ENCODE measurements at regions not wholly inside any gene's neighbourhood (a gene's known extent, or its start where the extent isn't known, plus 50 kb on each side); places are given as distances from the start of the nearest gene placed in this dataset.

- DNase-seq (ENCODE audit: low read depth): peak; percentile 8
- no peak overlapping the region for H3K4me3 ChIP-seq (ENCODE audit: low read depth, low read length)
- no peak for TF ChIP-seq CTCF (IDR thresholded peaks at IDR 0.05; ENCODE audit: insufficient read depth, low read depth, low read length, missing control alignments)
Observed at GRCh38 chr1:194698908-194699318, 1512.5 kb upstream of the B3GALT2 start.

- DNase-seq (ENCODE audit: low read depth): no peak
- H3K4me3 ChIP-seq (ENCODE audit: low read depth, low read length): no peak overlapping the region
- no peak for TF ChIP-seq CTCF (IDR thresholded peaks at IDR 0.05; ENCODE audit: insufficient read depth, low read depth, low read length, missing control alignments)
Observed at GRCh38 chr1:194693244-194693643, 1506.8 kb upstream of the B3GALT2 start.

- H3K4me3 ChIP-seq (ENCODE audit: low read depth, low read length): no peak overlapping the region
- no peak for DNase-seq (ENCODE audit: low read depth)
- no peak for TF ChIP-seq CTCF (IDR thresholded peaks at IDR 0.05; ENCODE audit: insufficient read depth, low read depth, low read length, missing control alignments)
Observed at GRCh38 chr1:194684636-194685035, 1498.2 kb upstream of the B3GALT2 start.

- TF ChIP-seq CTCF (IDR thresholded peaks at IDR 0.05; ENCODE audit: insufficient read depth, low read depth, low read length, missing control alignments): no peak
- DNase-seq (ENCODE audit: low read depth): peak; percentile 11
- H3K4me3 ChIP-seq (ENCODE audit: low read depth, low read length): no peak overlapping the region
Observed at GRCh38 chr1:194658090-194658439, 1471.7 kb upstream of the B3GALT2 start.

- no peak for TF ChIP-seq CTCF (IDR thresholded peaks at IDR 0.05; ENCODE audit: insufficient read depth, low read depth, low read length, missing control alignments)
- H3K4me3 ChIP-seq (ENCODE audit: low read depth, low read length): no peak overlapping the region
- DNase-seq (ENCODE audit: low read depth): no peak
Observed at GRCh38 chr1:194654956-194655355, 1468.5 kb upstream of the B3GALT2 start.

GRCh38 chr1:194653385-194653784, 1467.0 kb upstream of the B3GALT2 start:
- DNase-seq (ENCODE audit: low read depth): no peak
- H3K4me3 ChIP-seq (ENCODE audit: low read depth, low read length): no peak overlapping the region
- no peak for TF ChIP-seq CTCF (IDR thresholded peaks at IDR 0.05; ENCODE audit: insufficient read depth, low read depth, low read length, missing control alignments)

GRCh38 chr1:194647118-194647517, 1460.7 kb upstream of the B3GALT2 start:
- DNase-seq (ENCODE audit: low read depth): no peak
- TF ChIP-seq CTCF (IDR thresholded peaks at IDR 0.05; ENCODE audit: insufficient read depth, low read depth, low read length, missing control alignments): no peak
- no peak overlapping the region for H3K4me3 ChIP-seq (ENCODE audit: low read depth, low read length)
